GM23338 (cell line): ENCODE measurements at regions not wholly inside any gene's neighbourhood (a gene's known extent, or its start where the extent isn't known, plus 50 kb on each side); places are given as distances from the start of the nearest gene placed in this dataset.

ENCODE experiments used
- ATAC-seq: fragments of 200-7000 bp; cut with Tn5 transposase; 3 replicates; pipeline ENCODE4 v1.9.1; 2020
- DNase-seq: peaks from one replicate; pipeline ENCODE4 v3.0.0-alpha.2; 2015; ENCODE audit warnings: low spot score
- H2AFZ ChIP-seq: fragments of 200-600 bp; sonication (generic); 2 replicates; pipeline ENCODE4 v1.8.0; 2016; ENCODE audit warnings: antibody characterized with exemption, mild to moderate bottlenecking, moderate library complexity
- H3F3A ChIP-seq: fragments of 200-600 bp; sonication (generic); replicated peaks from 2 replicates; pipeline ENCODE4 v1.8.0; 2017; ENCODE audit warnings: antibody characterized with exemption, mixed run types, low read depth
- H3K27ac ChIP-seq: fragments of 200-600 bp; sonication (generic); 2 replicates; pipeline ENCODE4 v1.6.1; 2016; ENCODE audit warnings: low read depth
- H3K27me3 ChIP-seq: fragments of 200-600 bp; sonication (generic); 2 replicates; pipeline ENCODE4 v1.8.0; 2016; ENCODE audit warnings: mild to moderate bottlenecking, mixed run types, moderate library complexity; ENCODE audit not compliant: insufficient read depth
- H3K36me3 ChIP-seq: fragments of 200-600 bp; sonication (generic); 2 replicates; pipeline ENCODE4 v1.8.0; 2016; ENCODE audit warnings: mild to moderate bottlenecking; ENCODE audit not compliant: insufficient read depth
- H3K4me1 ChIP-seq: fragments of 200-600 bp; sonication (generic); 2 replicates; pipeline ENCODE4 v1.8.0; 2016; ENCODE audit warnings: mild to moderate bottlenecking, moderate library complexity; ENCODE audit not compliant: insufficient read depth
- H3K4me2 ChIP-seq: fragments of 200-600 bp; sonication (generic); 2 replicates; pipeline ENCODE4 v1.7.1; 2017; ENCODE audit warnings: mixed run types
- H3K4me3 ChIP-seq: fragments of 200-600 bp; sonication (generic); 2 replicates; pipeline ENCODE4 v1.6.1; 2016; ENCODE audit warnings: mixed run types
- H3K79me2 ChIP-seq: fragments of 200-600 bp; sonication (generic); replicated peaks from 2 replicates; pipeline ENCODE4 v1.8.0; 2017; ENCODE audit warnings: mild to moderate bottlenecking; ENCODE audit not compliant: insufficient read depth
- H3K9me2 ChIP-seq: fragments of 200-600 bp; sonication (generic); 2 replicates; pipeline ENCODE4 v1.8.0; 2017; ENCODE audit not compliant: insufficient read depth
- H4K20me1 ChIP-seq: fragments of 200-600 bp; sonication (generic); replicated peaks from 2 replicates; pipeline ENCODE4 v1.8.0; 2017; ENCODE audit warnings: mild to moderate bottlenecking; ENCODE audit not compliant: insufficient read depth
- H3K27ac Mint-ChIP-seq: 2 replicates; pipeline ENCODE4 v1.8.0; 2020; ENCODE audit warnings: inconsistent platforms, mild to moderate bottlenecking, moderate library complexity, mixed read lengths
- H3K27me3 Mint-ChIP-seq: 3 replicates; pipeline ENCODE4 v1.8.0; 2022; ENCODE audit warnings: low read depth, mild to moderate bottlenecking, moderate library complexity, mixed read lengths, inconsistent platforms; ENCODE audit not compliant: insufficient read depth, poor library complexity
- H3K36me3 Mint-ChIP-seq: 3 replicates; pipeline ENCODE4 v1.8.0; 2021; ENCODE audit warnings: low read depth, mild to moderate bottlenecking, inconsistent platforms, moderate library complexity, mixed read lengths
- H3K4me1 Mint-ChIP-seq: 3 replicates; pipeline ENCODE4 v1.8.0; 2020; ENCODE audit warnings: mild to moderate bottlenecking, inconsistent platforms, mixed read lengths
- H3K4me3 Mint-ChIP-seq: 3 replicates; pipeline ENCODE4 v1.8.0; 2021; ENCODE audit warnings: moderate library complexity, mild to moderate bottlenecking, inconsistent platforms, mixed read lengths
- H3K9me3 Mint-ChIP-seq: 3 replicates; pipeline ENCODE4 v1.8.0; 2020; ENCODE audit warnings: moderate library complexity, mild to moderate bottlenecking, inconsistent platforms, mixed read lengths
- CREB1 ChIP-seq: fragments of 250-450 bp; sonication (Bioruptor Pico); IDR thresholded peaks from 2 replicates; pipeline ENCODE4 v1.5.0; 2020; ENCODE audit warnings: low read depth, mild to moderate bottlenecking, moderate library complexity
- CTCF ChIP-seq, 2 experiments: fragments of 200-600 bp in 1 of 2; sonication (generic) in 1 of 2; conservative IDR thresholded peaks; 2 replicates each; pipeline versions ENCODE4 v1.5.1 to v1.6.1; 2016 to 2017; ENCODE audit warnings: antibody characterized with exemption in 2 of 2, low read depth in 2 of 2, mild to moderate bottlenecking in 2 of 2, moderate library complexity in 1 of 2
- ETS1 ChIP-seq: IDR thresholded peaks from 2 replicates; pipeline ENCODE4 v1.6.1; 2016; ENCODE audit warnings: antibody characterized with exemption
- EZH2 ChIP-seq: fragments of 200-600 bp; sonication (generic); IDR thresholded peaks from one replicate; pipeline ENCODE4 v1.8.0; 2017; ENCODE audit warnings: antibody characterized with exemption, mild to moderate bottlenecking, low read depth; ENCODE audit not compliant: unreplicated experiment
- EZH2phosphoT487 ChIP-seq: fragments of 200-600 bp; sonication (generic); IDR thresholded peaks from one replicate; pipeline ENCODE4 v1.8.1; 2018; ENCODE audit warnings: antibody characterized with exemption; ENCODE audit not compliant: unreplicated experiment
- NANOG ChIP-seq: IDR thresholded peaks from 2 replicates; pipeline ENCODE4 v1.6.1; 2016; ENCODE audit warnings: antibody characterized with exemption, borderline replicate concordance
- POLR2AphosphoS5 ChIP-seq: IDR thresholded peaks from 2 replicates; pipeline ENCODE4 v1.6.1; 2016; ENCODE audit warnings: antibody characterized with exemption, low read depth
- STAT1 ChIP-seq: IDR thresholded peaks from one replicate; pipeline ENCODE4 v1.6.1; 2016; ENCODE audit warnings: antibody characterized with exemption; ENCODE audit not compliant: unreplicated experiment
- ZNF331 ChIP-seq: fragments of 250-450 bp; sonication (Bioruptor Pico); IDR thresholded peaks from 2 replicates; pipeline ENCODE4 v1.5.0; 2020; ENCODE audit warnings: low read depth, mild to moderate bottlenecking, moderate library complexity
- ZNF462 ChIP-seq: fragments of 250-450 bp; sonication (Bioruptor Pico); IDR thresholded peaks from 2 replicates; pipeline ENCODE4 v1.5.0; 2020; ENCODE audit warnings: mild to moderate bottlenecking, moderate library complexity

- TF ChIP-seq ZNF462 (no peak), CTCF (conservative IDR thresholded peaks at IDR 0.05; ENCODE audit: low read depth in 2 of 2) (no peak), CREB1 (CRISPR knock-in tag) (no peak), STAT1 (no peak)
Measured at GRCh38 chr20:24729896-24730605, 219.0 kb upstream of the CST7 start (continued).

- no peak overlapping the region for H3K4me3 Mint-ChIP-seq
- H3K36me3 ChIP-seq = no peaks in the 10 kb centered on the region
- H3K36me3 Mint-ChIP-seq = no peaks in the 10 kb centered on the region
- no peak overlapping the region for H3K27ac Mint-ChIP-seq
- H3K4me1 Mint-ChIP-seq = peaks cover 14% of the 10 kb centered on the region
- no peak for ATAC-seq
- no peak overlapping the region for H3K4me2 ChIP-seq
- H3K27me3 Mint-ChIP-seq = peaks cover 6% of the 10 kb centered on the region
- no peaks in the 10 kb centered on the region for H3K9me2 ChIP-seq
- H3K4me1 ChIP-seq = peaks cover 8% of the 10 kb centered on the region
- no peaks in the 10 kb centered on the region for H3K27me3 ChIP-seq
- H3K79me2 ChIP-seq = no peaks in the 10 kb centered on the region
- H3K9me3 Mint-ChIP-seq = no peaks in the 10 kb centered on the region; the same call in 2 of the 3 replicates
- no peak for TF ChIP-seq EZH2
- TF ChIP-seq ZNF331 (CRISPR knock-in tag) = no peak
- TF ChIP-seq ETS1 = no peak
- no peak for TF ChIP-seq EZH2phosphoT487
- no peak for TF ChIP-seq NANOG
- TF ChIP-seq POLR2AphosphoS5 = no peak
- H2AFZ ChIP-seq = no peak overlapping the region
- no peak for DNase-seq
- H3F3A ChIP-seq = no peaks in the 10 kb centered on the region
- H3K4me3 ChIP-seq = no peak overlapping the region
- H4K20me1 ChIP-seq = no peaks in the 10 kb centered on the region
- no peak overlapping the region for H3K27ac ChIP-seq
Measured at GRCh38 chr20:24730750-24731149, 218.3 kb upstream of the CST7 start.
